OCI-M1 (cell line): ENCODE measurements at regions not wholly inside any gene's neighbourhood (a gene's known extent, or its start where the extent isn't known, plus 50 kb on each side); places are given as distances from the start of the nearest gene placed in this dataset.
"Not testable (repeated sequence)": the region's sequence is repeated elsewhere in the genome, so short reads cannot be mapped to it uniquely, and the experiment has no call there.

Experiments
- DNase-seq: peaks from one replicate; lab custom pipeline; 2025; lab: John Stamatoyannopoulos, UW

GRCh38 chr5:169413416-169413815 is 112.5 kb upstream of the SLIT3 start:
- no peak for DNase-seq

DNA sequence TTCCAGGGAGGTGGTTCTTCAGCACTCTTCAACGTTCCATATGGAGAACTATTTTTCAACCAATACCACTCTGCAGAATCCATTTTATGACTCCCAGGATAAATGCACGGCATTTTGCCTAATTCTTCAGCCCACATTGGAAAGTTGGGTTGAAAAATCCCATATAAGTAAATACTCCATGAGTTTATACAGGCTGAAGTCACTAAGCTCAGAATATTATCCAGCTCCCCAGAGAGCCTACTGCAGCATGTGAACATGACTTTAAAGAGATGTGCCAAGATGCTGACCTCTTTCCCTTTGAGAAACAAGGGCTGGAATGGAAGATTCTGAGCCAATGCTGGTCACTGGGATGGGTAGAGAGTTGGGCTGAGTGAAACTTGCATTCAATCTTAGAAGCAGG is 111.9 kb upstream of the SLIT3 start:
- no peak for DNase-seq

- no peak for DNase-seq
These were observed 111.0 kb upstream of the SLIT3 start for GRCh38 chr5:169411786-169412430.

GRCh38 chr5:169410996-169411783 is 110.3 kb upstream of the SLIT3 start:
- DNase-seq: no peak

- DNase-seq: no peak
These were observed 107.8 kb upstream of the SLIT3 start for GRCh38 chr5:169408731-169409130.

DNA sequence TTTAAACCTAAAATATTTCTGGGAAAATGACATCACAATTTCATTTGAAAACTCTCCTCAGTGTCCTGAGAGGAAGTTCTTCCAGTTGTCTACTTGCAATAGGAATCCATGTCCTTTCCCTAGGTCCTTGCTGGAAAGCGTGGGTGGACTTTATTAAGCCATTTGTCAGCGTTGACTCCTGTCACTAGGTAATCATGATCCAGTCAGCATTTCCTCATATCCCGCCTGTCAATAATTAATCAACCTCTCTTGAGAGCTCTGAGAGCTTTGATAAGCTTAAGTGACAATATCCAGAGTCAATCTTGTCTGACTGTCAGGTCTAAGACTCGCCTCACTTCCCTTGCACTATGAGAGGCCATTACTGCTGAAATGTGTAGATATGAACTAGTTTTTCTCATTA is 107.2 kb upstream of the SLIT3 start:
- no peak for DNase-seq

DNA sequence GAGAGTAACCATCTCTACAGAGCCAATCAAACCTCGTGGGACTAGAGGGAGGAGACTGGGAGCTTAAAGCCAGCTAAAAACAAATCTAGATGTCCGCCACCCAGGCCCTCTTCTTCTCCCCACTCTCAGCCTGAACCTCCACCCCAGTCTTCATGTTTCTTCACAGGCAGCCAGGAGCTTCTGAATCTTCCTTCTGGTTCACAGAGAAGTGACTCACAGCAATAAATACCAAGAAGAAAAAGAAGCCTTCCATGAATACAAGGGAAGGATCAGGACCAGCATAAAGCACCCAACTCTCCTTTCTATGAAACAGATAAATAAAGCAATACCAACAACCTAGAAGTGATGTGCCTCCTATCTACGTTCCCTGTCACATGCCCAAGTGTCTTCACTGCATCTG is 103.3 kb upstream of the SLIT3 start:
- DNase-seq: no peak

DNA sequence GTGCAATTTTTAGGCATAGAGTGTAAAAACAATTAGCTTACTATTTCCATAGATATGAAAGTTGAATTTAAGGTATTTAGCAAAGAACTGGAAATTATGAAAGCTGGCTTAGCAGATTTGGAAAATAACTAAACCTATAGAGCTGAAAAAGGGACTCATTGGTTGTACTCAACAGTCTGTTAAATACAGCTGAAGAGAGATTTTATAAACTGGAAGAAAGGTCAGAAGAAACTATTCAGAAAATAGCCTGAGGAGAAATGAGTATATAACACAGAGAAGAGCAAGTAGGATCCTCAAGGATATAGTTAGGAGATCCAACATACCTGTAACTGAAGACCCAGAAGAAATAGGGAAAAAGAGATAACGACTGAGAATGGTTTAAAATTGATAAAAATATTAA is 97.6 kb upstream of the SLIT3 start:
- DNase-seq: no peak

- DNase-seq: no peak
These were observed 94.2 kb upstream of the SLIT3 start for GRCh38 chr5:169395136-169395535.

DNA sequence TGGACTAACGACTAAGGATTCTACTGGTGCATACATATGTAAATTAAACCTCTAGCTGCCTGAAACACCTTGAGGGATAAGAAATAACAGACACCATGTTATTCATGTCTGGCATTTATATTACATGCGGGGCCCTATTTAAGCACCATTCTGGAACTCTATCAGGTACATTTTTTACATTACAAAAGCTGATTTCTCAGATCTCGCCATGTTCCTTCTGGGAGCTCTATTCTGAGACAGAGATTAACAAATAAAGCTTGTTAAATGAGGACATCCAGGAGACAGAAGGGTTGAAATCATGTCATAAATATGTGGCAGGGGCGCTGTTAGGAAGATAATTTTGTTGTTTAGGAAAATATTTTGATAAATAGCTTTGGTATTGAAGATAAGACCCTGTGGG is 93.4 kb upstream of the SLIT3 start:
- no peak for DNase-seq

GRCh38 chr5:169393907-169394306 is 93.0 kb upstream of the SLIT3 start:
- no peak for DNase-seq

- no peak for DNase-seq
These were observed 89.3 kb upstream of the SLIT3 start for GRCh38 chr5:169390265-169390664.

DNA sequence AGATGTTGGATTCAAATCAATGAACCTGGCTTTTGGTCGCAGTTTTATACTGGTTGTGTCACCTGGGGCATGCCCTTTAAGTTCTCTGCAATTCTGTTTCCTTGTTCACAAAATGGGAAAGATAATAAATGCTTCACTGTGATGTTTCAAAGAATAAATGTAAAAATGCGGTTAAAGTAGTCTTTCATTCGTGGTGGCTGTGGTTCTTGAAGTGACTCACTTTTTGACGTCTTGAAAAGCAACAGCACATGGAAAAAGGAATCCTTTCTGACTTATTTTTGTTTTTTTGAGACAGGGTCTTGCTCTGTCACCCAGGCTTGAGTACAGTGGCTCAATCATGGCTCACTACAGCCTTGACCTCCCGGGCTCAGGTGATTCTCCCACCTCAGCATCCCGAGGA is 88.4 kb upstream of the SLIT3 start:
- DNase-seq: no peak

- DNase-seq: no peak
These were observed 84.7 kb upstream of the SLIT3 start for GRCh38 chr5:169385636-169386035.

DNA sequence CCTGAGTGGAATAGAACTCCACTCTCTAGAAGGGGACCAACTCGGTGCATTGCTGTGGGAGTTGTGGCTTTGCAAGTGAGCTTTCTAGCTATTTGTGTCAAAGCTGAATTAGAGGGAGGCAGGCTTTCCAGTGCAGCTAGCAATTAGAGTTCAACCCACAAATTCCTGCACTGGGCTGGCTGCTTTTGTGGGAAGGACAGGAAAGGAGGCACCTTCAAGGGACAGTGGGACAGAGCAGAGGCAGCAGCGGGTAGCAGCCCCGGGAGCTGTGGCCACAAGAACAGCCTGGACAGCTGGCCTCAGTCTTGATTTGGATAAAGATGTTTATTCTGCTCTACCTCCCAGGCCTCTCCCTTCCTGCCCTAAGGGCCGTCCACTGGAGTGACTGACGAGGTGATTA is 83.7 kb upstream of the SLIT3 start:
- DNase-seq: no peak

- no peak for DNase-seq
These were observed 73.8 kb upstream of the SLIT3 start for GRCh38 chr5:169374761-169375160.

- DNase-seq: no peak
These were observed 73.2 kb upstream of the SLIT3 start for GRCh38 chr5:169374111-169374510.

GRCh38 chr5:169371801-169372200 is 70.9 kb upstream of the SLIT3 start:
- not testable (repeated sequence) for DNase-seq

DNA sequence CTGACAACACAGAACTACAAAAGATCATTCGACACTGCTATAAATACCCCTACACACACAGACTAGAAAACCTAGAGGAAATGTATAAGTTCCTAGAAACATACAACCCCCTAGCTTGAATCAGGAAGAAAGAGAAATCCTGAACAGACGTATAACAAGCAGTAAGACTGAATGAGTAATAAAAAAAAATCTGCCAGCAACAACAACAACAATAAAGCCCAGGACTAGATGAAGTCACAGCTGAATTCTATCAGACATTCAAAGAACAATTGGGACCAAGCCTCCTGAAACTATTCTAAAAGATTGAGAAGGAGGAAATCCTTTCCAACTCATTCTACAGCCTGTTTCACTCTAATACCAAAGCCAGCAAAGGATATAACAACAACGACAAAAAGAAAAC is 68.2 kb upstream of the SLIT3 start:
- DNase-seq: no peak

GRCh38 chr5:169367861-169368260 is 66.9 kb upstream of the SLIT3 start:
- no peak for DNase-seq

DNA sequence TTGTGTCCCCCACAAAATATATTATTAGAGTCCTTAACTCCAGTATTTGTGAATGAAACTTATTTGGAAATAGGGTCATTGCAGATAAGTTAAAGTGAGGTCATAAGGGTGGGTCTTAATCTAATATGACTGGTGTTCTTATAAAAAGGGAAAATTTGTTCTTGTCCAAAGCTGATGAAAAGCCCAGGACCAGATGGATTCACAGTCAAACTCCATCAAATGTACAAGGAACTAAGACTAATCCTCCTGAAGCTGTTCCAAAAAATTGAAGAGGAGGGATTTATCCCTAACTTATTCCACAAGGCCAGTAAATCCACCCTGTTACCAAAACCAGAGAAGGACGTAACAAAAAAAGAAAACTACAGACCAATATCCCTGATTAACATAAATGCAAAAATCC is 56.4 kb upstream of the SLIT3 start:
- DNase-seq: no peak

DNA sequence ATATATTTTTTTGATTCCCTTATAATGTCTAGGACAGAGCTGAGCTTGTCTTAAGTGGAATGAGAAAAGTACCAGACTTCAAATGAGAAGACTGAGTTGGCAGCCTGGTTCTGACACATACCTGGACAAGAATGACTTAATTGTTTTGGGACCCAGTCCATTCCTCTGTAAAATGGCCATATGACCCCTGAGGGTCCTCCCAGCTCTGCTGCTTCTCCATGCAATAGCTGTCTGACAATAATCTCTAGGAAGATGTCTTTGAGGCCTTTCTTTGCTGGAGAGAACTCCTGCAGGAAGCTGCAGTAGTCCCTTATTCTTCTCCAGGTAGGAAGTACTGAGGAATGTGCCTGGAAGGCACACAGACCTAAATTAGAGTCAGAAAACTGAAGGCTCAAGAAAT is 55.9 kb upstream of the SLIT3 start:
- DNase-seq: no peak

DNA sequence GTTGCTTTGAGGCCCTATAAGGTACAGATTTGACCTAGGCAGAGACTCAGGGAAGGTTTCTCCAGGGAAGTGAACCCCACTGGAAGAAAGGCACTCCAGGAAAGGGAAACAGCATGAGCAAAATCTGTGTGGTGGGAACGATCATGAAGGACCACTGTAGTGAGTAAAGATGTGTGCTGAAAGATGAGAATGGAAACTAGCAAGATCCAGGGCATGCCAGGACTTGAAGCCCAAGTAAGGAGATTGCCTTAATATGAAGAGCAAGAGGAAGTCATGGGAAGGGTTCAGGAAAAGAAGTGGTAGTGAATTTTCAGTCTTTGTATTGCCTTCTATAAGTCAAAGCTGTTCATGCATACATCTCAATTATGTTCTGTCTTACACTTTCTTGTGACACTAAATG is 55.2 kb upstream of the SLIT3 start:
- no peak for DNase-seq

DNA sequence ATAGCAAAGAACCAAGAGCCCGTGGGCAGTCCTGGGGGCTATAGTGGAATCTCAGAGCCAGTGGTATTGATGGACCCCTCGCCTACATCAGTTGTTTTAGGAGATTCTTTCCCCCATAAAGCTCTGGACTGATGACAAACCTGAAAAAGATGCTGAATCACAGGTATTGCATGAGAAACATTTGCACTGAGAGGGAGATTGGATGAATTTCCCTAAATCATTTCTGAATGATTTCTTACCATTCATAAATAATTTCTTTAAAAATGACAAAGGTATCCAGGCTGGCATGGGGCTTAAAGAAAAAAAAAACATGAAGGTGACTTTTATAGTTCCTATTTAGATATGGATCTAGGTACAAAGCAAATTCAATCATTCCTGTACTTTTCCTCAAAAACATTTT is 54.0 kb upstream of the SLIT3 start:
- DNase-seq: no peak
